ENCODE measurements at regions not wholly inside any gene's neighbourhood (a gene's known extent, or its start where the extent isn't known, plus 50 kb on each side); places are given as distances from the start of the nearest gene placed in this dataset.

- TF ChIP-seq ZFP30 (CRISPR knock-in tag; IDR thresholded peaks at IDR 0.05), result no peak
- no peak for TF ChIP-seq CSRNP3 (CRISPR knock-in tag; IDR thresholded peaks at IDR 0.05)
Observed at GRCh38 chr16:47904691-47905090, 251.1 kb downstream of the ABCC12 start.

Measured in SK-N-SH treated with all-trans-retinoic acid at 6 μM for 48 hours (cell line).